ENCODE measurements at regions not wholly inside any gene's neighbourhood (a gene's known extent, or its start where the extent isn't known, plus 50 kb on each side); places are given as distances from the start of the nearest gene placed in this dataset.
A peak's percentile ranks its signal among the peaks of the same experiment; 100 is the strongest.

DNA sequence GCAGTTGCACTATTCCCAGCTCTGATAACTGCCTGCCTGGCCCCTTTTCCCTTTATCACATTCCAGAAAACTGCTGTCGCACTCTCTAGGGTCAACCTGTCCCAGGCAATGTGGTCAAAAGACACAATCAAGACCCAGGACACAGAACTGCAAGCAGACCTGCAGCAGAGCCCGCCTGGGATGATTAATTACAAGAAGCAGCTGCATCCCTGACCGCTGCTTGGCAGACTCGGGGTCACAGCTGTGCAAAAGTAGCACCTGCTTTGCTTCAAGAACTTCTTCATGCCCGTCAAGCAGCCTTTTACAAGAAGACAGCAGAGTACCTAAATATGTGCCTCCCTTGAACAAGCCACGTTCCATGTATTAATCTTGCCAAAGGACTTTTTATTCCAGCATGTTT lies 120.0 kb upstream of the ST8SIA2 start:
- no peak for DNase-seq
- peaks cover 0 to 11% of the 10 kb centered on the region in 2 donors for H3K27me3 Mint-ChIP-seq
- H3K27ac Mint-ChIP-seq, result no peak overlapping the region
- H3K9me3 Mint-ChIP-seq, result no peaks in the 10 kb centered on the region
- no peaks in the 10 kb centered on the region for H3K36me3 Mint-ChIP-seq
- H3K4me1 Mint-ChIP-seq, result no peaks in the 10 kb centered on the region
- no peak overlapping the region for H3K4me3 Mint-ChIP-seq
- ATAC-seq (replicated peaks), result no peak

DNA sequence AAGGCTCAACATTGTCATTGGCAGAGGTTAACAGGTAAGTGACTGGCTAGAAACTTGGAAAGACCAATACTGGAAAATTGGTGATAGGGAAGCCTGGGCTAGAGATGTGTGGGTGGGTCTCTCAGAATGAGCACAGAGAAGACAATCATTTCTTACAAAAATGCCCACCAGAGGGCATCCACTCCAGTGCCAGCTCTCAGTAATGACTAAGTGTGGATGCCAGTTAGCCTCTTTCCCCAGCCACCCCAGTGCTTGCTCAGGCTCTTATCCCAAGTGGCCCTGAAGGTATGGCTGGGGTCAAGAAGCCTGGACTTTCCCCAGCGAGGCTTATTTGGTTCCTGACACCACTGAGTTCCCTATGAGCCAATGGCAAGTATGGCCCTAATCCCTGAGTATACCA lies 115.9 kb upstream of the ST8SIA2 start:
- Mint-ChIP-seq H3K27me3 (peaks cover 0 to 11% of the 10 kb centered on the region in 2 donors), H3K4me3 (no peak overlapping the region), H3K4me1 (no peaks in the 10 kb centered on the region), H3K36me3 (no peaks in the 10 kb centered on the region), H3K27ac (no peak overlapping the region), H3K9me3 (no peaks in the 10 kb centered on the region)
- ATAC-seq (replicated peaks), result peak; percentile 63 to 68
- no peak for DNase-seq

- Mint-ChIP-seq H3K9me3 (no peaks in the 10 kb centered on the region), H3K27me3 (no peaks in the 10 kb centered on the region), H3K4me3 (no peak overlapping the region), H3K27ac (no peak overlapping the region), H3K36me3 (no peaks in the 10 kb centered on the region), H3K4me1 (no peaks in the 10 kb centered on the region)
- ATAC-seq (replicated peaks) (no peak), DNase-seq (no peak)
Measured at GRCh38 chr15:92283813-92284212, 109.9 kb upstream of the ST8SIA2 start.

DNA sequence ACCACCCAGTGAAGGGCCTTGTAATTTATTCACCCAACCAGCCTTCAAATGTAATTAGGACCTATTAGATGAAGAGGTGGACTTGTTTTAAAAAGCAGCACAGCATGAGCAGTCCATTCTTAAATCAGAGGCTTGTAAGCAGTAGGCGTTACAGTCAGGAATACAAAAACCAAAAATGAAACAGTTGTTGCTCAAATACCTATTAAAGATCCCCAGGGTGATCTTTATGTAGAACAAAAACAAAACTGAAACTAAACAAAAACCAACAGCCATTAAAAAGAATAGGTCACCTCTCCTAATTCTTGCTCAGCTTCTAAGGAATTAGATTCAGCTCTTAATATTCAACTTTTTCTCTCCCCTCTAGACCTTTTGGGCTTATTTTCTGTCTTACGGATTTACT lies 104.9 kb upstream of the ST8SIA2 start:
- H3K36me3 Mint-ChIP-seq, result no peaks in the 10 kb centered on the region
- H3K27me3 Mint-ChIP-seq, result no peaks in the 10 kb centered on the region
- no peaks in the 10 kb centered on the region for H3K9me3 Mint-ChIP-seq
- no peak overlapping the region for H3K27ac Mint-ChIP-seq
- ATAC-seq (replicated peaks) (no peak), DNase-seq (no peak)
- no peak overlapping the region for H3K4me3 Mint-ChIP-seq
- H3K4me1 Mint-ChIP-seq, result no peaks in the 10 kb centered on the region

DNA sequence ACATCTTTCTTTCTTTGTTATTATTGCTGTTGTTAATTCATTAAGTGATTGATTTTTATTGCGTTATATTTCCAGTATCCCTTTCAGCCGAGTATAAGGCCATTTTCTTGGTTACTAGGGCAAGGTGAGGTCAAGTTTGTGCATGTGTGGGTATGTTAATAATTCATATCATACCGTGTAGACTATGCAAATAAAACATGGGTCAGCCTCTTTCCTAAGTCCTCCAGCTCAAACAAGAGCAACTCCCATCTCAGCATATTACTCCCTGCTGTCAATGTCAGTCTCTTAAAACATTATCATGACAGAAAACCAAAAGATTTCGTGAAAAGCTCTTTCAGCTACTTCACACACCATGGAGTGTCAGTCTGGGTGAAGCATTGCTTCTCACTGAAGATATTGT lies 103.9 kb upstream of the ST8SIA2 start:
- no peaks in the 10 kb centered on the region for H3K27me3 Mint-ChIP-seq
- no peaks in the 10 kb centered on the region for H3K9me3 Mint-ChIP-seq
- no peaks in the 10 kb centered on the region for H3K36me3 Mint-ChIP-seq
- no peak overlapping the region for H3K27ac Mint-ChIP-seq
- ATAC-seq (replicated peaks) (no peak), DNase-seq (no peak)
- no peaks in the 10 kb centered on the region for H3K4me1 Mint-ChIP-seq
- H3K4me3 Mint-ChIP-seq, result no peak overlapping the region

- no peak for ATAC-seq (replicated peaks)
- Mint-ChIP-seq H3K27me3 (no peaks in the 10 kb centered on the region), H3K9me3 (no peaks in the 10 kb centered on the region), H3K36me3 (no peaks in the 10 kb centered on the region), H3K4me1 (no peaks in the 10 kb centered on the region), H3K27ac (no peak overlapping the region), H3K4me3 (no peak overlapping the region)
- no peak for DNase-seq
Measured at GRCh38 chr15:92290359-92290992, 103.2 kb upstream of the ST8SIA2 start.

DNA sequence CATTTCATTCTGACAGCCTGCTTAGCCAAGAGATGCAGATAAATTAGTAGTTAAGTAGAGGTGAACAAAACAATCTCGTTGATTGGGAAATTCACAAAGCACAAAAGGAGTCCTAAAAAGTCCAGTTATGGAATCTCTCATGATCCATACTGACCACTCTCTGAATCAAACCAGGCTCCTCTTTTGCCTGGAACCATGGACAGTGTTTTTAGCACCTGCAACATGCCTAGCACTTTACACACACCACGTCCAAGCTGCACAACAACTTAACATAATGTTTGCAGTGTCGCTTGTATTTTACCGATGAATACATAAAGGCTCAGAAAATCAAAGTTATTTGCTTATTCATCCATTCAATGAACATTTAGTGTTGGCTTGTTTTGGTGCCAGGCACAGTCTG lies 101.8 kb upstream of the ST8SIA2 start:
- no peaks in the 10 kb centered on the region for H3K4me1 Mint-ChIP-seq
- H3K4me3 Mint-ChIP-seq, result no peak overlapping the region
- H3K36me3 Mint-ChIP-seq, result no peaks in the 10 kb centered on the region
- DNase-seq (no peak), ATAC-seq (replicated peaks) (no peak)
- no peaks in the 10 kb centered on the region for H3K27me3 Mint-ChIP-seq
- no peak overlapping the region for H3K27ac Mint-ChIP-seq
- no peaks in the 10 kb centered on the region for H3K9me3 Mint-ChIP-seq

- H3K4me3 Mint-ChIP-seq, result no peak overlapping the region
- DNase-seq, result no peak
- ATAC-seq (replicated peaks), result no peak
- no peaks in the 10 kb centered on the region for H3K36me3 Mint-ChIP-seq
- H3K27ac Mint-ChIP-seq, result no peak overlapping the region
- no peaks in the 10 kb centered on the region for H3K27me3 Mint-ChIP-seq
- peaks cover 0 to 2% of the 10 kb centered on the region in 2 donors for H3K9me3 Mint-ChIP-seq
- no peaks in the 10 kb centered on the region for H3K4me1 Mint-ChIP-seq
Measured at GRCh38 chr15:92294759-92295158, 98.9 kb upstream of the ST8SIA2 start.

GRCh38 chr15:92304223-92304975 lies 89.3 kb upstream of the ST8SIA2 start:
- no peak for DNase-seq

DNA sequence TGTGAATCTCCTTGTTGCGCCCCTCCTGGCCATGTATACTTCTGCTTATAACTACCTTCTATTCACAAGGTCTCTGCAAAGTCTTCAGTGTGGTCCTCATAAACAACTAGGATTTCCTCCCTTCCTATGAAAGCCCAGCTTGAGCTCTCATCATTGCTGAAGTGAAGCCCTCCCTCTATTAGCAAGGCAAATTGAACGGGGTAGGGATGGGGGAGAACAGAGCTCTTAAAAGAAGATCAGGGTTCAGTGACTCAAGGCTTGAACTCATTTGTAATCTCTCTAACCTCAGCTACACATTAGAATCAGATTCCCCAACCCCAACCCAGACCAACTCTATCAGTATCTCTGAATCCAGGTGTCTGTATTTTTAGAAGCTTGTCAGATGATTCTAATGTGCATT lies 88.3 kb upstream of the ST8SIA2 start:
- Mint-ChIP-seq H3K27me3 (no peaks in the 10 kb centered on the region), H3K36me3 (no peaks in the 10 kb centered on the region), H3K4me1 (peaks cover 0 to 8% of the 10 kb centered on the region in 2 donors), H3K4me3 (no peak overlapping the region), H3K27ac (no peak overlapping the region), H3K9me3 (peaks cover 4 to 5% of the 10 kb centered on the region in 2 donors)
- no peak for ATAC-seq (replicated peaks)
- DNase-seq, result no peak

More at GRCh38 chr15:92304223-92304975, 89.3 kb upstream of the ST8SIA2 start:
- no peaks in the 10 kb centered on the region for H3K36me3 Mint-ChIP-seq
- H3K27ac Mint-ChIP-seq, result no peak overlapping the region
- H3K4me3 Mint-ChIP-seq, result no peak overlapping the region
- H3K4me1 Mint-ChIP-seq, result peaks cover 0 to 8% of the 10 kb centered on the region in 2 donors
- H3K27me3 Mint-ChIP-seq, result no peaks in the 10 kb centered on the region
- H3K9me3 Mint-ChIP-seq, result peaks cover 4 to 5% of the 10 kb centered on the region in 2 donors
- ATAC-seq (replicated peaks), result no peak

DNA sequence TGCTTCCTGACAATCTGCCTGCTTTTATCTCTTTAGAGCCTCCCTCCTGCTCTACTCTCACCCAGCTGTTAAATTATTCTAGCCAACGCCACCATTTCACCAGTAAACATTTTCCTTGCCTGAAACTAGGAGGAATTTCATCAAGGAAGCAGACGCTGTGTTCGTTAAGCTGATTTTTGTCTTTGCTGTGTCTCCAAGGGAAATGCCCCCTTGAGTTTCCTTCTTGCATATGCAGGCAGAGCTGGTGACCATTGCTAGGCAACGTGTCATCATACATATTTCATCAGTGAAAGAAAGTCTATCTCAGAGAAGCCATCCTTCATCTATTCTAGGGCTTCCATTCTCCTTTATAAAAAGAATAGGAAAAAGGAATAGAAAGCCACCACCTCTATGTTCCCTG lies 87.0 kb upstream of the ST8SIA2 start:
- Mint-ChIP-seq H3K4me1 (peaks cover 0 to 8% of the 10 kb centered on the region in 2 donors), H3K36me3 (no peaks in the 10 kb centered on the region), H3K27me3 (no peaks in the 10 kb centered on the region), H3K9me3 (peaks cover under 1 to 5% of the 10 kb centered on the region in 2 donors), H3K27ac (no peak overlapping the region), H3K4me3 (no peak overlapping the region)
- no peak for DNase-seq
- ATAC-seq (replicated peaks), result no peak

GRCh38 chr15:92315144-92315543 lies 78.5 kb upstream of the ST8SIA2 start:
- H3K36me3 Mint-ChIP-seq, result no peaks in the 10 kb centered on the region
- DNase-seq, result no peak
- no peaks in the 10 kb centered on the region for H3K4me1 Mint-ChIP-seq
- peaks cover 4 to 14% of the 10 kb centered on the region in 2 donors for H3K9me3 Mint-ChIP-seq
- no peak for ATAC-seq (replicated peaks)
- no peak overlapping the region for H3K27ac Mint-ChIP-seq
- peaks cover 0 to 4% of the 10 kb centered on the region in 2 donors for H3K27me3 Mint-ChIP-seq
- H3K4me3 Mint-ChIP-seq, result no peak overlapping the region

- Mint-ChIP-seq H3K27me3 (peaks cover 0 to 4% of the 10 kb centered on the region in 2 donors), H3K4me3 (no peak overlapping the region), H3K27ac (no peak overlapping the region), H3K4me1 (no peaks in the 10 kb centered on the region), H3K36me3 (no peaks in the 10 kb centered on the region), H3K9me3 (peaks cover 4 to 14% of the 10 kb centered on the region in 2 donors)
- ATAC-seq (replicated peaks) (no peak), DNase-seq (no peak)
Measured at GRCh38 chr15:92315595-92316211, 78.0 kb upstream of the ST8SIA2 start.

GRCh38 chr15:92316586-92317295 lies 76.9 kb upstream of the ST8SIA2 start:
- Mint-ChIP-seq H3K4me3 (no peak overlapping the region), H3K9me3 (peaks cover 4 to 12% of the 10 kb centered on the region in 2 donors), H3K36me3 (no peaks in the 10 kb centered on the region), H3K4me1 (no peaks in the 10 kb centered on the region), H3K27ac (no peak overlapping the region), H3K27me3 (peaks cover 0 to 4% of the 10 kb centered on the region in 2 donors)
- DNase-seq, result no peak
- no peak for ATAC-seq (replicated peaks)

Measured in stimulated activated naive B cell treated with anti-CD40 and anti-IgM and Interleukin-4, amounts not matched to agents 10 μg/mL and 1 μg/mL and 100 μg/mL, for 72 hours (primary cell).